Nucleus accumbens (tissue), 56 donors: ENCODE measurements at regions not wholly inside any gene's neighbourhood (a gene's known extent, or its start where the extent isn't known, plus 50 kb on each side); places are given as distances from the start of the nearest gene placed in this dataset.
"Not testable (repeated sequence)": the region's sequence is repeated elsewhere in the genome, so short reads cannot be mapped to it uniquely, and the experiment has no call there.

Experiments used
- DNase-seq, 56 donors: peaks; one replicate each; lab custom pipeline; 2025; lab: John Stamatoyannopoulos, UW

DNA sequence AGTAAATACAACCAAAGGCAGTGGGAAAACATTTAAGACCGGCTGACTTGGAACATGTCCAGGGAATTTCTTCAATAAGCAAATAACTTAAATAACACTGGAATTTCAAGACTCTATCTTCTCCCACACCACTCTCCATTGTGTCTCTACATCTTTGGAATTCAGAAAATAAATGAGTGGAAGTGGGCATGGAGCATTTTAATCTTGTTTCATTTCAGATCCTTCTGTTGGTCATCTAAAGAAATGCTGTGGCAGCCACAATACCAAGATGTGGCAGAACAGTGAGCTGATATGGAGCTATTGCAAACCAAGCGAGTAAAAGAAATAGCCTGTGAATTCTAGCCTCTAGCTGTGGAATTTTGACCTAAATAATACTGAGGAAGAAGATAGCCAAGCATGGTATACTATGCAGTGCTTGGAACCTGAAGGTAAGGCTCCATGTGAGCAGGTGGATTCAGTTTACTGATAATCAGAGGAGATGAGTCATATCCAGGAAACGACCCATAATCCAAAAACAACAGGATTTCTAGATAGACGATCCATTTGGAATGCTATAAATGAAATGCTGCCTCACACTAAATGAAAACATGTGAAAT lies 157.1 kb upstream of the SCN7A start:
- no peak for DNase-seq

DNA sequence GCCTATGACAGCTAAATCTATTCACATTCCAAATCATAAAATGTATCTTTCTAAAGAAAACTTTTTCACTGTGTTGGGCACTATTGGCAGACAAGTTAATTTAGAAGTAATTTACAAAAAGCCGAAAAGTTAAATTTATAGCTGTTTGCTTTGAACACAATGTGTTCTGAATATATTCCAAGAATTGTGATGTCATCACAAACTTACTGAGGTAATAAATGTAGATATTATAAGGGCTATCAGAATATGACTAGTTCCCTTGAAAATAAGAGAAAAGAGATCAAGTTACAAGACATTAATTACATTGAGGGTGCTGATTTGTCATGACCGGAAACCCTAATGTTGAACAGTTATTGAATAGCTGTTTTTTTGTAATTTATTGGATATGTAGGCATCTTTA lies 153.9 kb upstream of the SCN7A start:
- DNase-seq, result no peak

DNA sequence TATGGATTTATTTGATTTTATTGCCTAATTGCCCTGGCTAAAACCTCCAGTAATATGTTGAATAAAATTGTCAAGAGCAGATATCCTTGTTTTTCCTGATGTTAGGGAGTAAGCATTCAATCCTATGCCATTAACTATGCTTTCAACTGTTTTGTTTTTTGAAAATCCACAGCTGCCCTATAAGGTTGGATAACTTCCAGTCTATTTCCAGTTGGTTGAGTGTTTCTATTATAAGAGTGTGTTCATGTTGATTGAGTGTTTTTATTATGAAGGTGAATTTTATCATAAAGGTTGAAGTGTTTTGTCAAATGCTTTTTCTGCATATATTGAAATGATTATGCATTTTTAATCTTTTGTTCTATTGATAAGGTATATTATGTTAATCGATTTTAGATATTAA lies 149.9 kb upstream of the SCN7A start:
- DNase-seq, result no peak

DNA sequence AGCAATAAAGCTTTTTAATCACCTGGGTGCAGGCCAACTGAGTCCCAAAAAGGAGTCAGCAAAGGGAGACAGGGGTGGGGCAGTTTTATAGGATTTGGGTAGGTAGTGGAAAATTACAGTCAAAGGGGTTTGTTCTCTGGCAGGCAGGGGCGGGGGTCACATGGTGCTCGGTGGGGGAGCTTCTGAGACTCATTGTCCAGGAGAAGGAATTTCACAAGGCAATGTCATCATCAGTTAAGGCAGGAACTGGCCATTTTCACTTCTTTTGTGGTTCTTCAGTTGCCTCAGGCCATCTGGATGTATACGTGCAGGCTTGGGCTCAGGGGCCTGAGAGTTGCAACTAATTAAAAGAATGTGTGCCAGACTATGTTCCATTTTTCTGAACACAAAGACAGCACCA lies 147.5 kb upstream of the SCN7A start:
- not testable (repeated sequence) for DNase-seq

DNA sequence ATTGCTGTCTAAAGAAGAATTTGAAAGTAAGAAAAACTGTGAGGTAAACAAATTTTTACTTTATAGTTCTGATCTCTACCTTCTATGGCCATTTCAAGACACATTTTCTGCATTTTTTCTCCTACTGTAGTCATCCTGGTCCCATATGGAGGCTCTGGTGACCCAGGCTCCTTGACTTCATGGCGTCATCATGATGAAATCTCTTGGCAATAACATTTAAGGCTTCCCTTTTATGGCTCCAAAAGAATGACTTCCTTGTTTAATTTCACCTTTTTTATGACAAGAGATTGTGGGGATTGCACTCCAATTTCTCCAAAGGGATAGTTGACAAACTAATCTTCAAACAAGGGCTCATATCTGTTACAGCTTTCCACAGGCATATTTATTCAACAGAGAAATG lies 143.0 kb upstream of the SCN7A start:
- no peak for DNase-seq

DNA sequence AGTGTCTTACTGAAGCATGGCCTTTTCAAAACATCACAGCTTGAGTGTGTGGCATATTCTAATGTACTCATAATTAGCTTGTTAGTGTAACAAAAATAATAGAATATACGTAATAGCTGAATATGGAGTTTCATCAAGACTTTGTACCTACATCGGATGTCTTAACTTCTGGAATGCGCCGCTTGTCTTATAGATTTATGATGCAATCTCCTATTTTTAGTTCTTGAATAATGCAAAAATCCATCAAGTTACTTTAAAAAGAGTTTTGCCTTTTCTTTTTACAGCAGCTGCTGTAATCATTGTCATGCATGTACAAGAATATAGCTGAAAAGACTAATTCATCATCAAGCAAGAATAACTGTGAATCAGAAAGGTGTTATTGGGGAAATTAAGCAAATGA lies 140.7 kb upstream of the SCN7A start:
- DNase-seq, result no peak

DNA sequence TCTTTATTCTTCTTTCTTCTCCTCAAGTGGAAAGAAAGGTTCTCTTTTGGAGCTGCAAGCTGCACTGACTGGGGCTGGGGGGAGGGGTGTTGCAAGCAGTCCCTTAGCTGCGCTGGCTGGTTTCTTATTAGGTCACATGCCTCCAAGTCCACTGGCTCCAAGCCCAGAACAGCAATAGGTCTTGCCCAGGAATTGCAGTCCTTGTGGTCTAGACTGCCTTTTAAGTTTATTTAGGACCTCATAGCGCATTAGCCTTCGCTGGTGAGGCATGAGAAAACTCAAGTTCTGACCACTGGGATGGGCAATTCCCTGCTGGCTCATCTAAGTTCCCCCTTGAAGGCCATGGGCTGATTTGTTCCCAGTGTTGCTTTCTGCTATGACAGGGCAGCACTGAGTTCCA lies 138.6 kb upstream of the SCN7A start:
- DNase-seq, result peak in 1 of 56 donors; percentile 1

DNA sequence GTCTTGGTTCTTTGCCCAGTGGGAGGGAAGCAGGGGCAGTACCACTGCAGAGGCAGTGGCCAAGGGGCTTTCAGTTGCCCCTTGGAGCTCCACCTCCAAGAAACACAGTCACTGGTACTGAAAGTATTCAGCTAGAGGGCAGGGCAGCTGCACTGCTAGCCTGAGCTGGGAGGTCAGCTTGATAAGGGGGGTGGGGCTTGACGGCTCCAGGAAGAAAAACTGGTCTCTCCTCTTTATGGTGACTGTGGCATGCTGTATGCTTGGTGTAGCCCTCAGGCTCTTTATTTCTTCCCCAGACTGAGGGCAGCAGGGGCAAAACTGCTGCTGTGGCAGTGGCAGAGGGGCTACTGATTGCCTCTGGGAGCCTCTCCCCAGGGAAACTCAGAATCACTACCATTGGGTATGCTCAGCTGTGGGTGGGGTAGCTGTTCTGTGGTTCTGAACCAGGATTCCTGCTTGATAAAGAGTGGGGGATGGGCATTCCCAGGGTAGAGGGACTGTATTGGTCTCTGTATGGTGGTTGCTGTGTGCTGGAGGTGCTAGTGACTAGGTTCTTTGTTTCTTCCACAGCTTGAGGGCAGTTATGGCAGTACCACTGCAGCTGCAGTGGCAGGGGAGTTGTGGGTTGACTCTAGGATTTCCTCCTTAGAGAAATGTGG lies 134.6 kb upstream of the SCN7A start:
- DNase-seq, result no peak

DNA sequence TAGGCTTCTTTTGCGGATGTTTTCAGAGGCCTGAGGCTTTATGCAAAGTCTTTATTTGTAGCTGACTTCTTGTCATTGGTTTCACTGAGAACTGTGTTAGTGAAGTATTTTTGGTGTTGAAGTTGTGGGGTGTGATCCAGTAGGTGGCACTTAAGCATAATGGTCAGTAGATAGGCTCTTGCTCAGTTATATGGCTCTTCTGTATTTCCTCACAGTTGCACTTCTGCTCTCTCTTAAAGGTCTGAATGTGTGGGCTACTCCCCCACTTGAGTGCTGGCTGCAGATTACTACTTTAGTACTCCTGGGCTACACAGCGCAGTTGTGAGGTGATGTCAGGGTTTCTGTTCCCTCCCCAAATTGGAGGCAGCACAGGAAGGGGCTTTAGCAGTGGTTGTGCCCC lies 133.8 kb upstream of the SCN7A start:
- DNase-seq, result no peak

DNA sequence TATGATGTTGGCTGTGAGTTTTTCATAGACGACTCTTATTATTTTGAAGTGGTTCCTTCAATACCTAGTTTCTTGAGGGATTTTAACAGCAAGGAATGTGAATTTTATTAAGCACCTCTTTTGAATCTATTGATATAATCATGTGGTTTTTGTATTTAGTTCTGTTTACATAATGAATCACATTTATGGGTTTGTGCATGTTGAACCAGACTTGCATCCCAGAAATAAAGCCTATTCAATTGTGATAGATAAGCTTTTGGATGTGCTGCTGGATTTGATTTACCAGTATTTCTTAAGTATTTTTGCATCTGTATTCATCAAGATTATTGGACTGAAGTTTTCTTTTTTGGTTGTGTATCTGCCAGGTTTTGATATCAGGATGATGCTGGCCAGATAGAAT lies 131.6 kb upstream of the SCN7A start:
- no peak for DNase-seq

DNA sequence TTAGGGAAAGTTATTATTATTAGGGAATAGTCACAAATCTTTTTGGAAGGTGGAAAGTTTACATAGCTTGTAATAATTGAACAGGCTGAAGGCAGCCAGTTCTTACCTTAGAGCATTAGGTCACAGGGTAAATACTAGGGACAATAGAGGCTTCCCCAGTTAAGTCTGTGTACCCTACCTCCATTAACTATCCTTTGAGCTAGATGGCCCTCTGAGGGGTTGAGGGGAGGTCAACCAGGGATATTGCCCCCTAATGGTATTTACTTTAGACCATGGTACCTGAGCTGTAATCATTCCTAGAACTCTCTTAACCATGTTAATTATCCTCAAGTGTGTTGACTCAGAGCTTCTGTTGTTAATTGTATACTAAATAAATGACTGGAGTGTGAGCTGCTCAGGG lies 120.5 kb upstream of the SCN7A start:
- DNase-seq, result no peak

DNA sequence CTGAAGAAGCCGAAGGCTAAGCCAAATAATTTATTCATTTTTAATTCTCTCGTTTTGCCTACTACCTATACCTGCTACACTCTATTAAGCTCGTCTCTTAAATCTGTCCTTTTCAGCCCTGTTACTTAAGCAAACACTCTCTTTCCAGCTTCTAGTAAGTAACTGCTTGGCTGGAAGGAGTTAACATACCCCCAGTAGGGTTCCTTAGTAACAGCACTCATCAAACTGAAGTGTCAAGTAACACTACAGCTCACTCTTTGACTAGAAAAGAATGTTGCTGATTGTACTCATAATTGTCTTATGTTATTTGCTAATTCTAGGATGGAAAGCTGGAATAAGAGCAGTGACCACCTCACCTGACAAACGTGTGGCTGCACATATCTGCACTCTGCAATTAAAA lies 120.0 kb upstream of the SCN7A start:
- no peak for DNase-seq

DNA sequence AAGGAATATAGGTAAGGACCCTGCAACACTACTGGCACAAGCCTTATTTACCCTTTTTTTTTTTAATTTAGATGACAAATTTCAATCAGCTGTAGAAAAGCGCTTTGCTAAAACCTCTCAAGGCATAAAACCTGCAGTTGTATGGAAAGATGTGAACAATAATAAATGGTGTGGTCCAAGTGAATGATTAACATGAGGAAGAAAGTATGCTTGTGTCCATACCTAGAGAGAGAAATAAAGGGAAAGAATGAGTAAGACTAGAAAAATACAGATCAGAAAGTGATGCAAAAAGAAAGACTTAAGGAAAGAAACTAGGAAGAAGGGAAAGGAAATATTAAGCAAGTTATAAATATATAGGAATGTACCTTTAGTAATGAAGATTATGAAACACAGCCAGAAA lies 119.2 kb upstream of the SCN7A start:
- DNase-seq, result no peak

DNA sequence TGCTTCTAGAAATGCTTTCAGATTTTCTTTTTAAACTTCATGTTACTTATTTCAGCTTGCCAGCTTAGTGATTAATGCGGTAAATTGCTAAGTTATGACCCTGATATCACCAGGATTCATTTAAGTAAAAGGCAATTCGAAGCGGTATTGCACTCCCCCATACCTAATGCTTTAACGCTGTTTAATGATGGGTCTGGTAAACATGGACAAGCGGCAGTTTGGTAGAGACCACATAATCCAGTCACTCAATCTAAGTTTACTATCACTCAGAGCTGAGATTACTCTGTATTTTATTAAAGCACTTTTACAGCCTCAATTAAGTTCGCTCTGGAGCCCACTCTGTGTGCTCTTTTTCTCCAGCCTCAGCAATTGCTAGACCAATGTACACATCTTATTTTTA lies 118.2 kb upstream of the SCN7A start:
- no peak for DNase-seq

DNA sequence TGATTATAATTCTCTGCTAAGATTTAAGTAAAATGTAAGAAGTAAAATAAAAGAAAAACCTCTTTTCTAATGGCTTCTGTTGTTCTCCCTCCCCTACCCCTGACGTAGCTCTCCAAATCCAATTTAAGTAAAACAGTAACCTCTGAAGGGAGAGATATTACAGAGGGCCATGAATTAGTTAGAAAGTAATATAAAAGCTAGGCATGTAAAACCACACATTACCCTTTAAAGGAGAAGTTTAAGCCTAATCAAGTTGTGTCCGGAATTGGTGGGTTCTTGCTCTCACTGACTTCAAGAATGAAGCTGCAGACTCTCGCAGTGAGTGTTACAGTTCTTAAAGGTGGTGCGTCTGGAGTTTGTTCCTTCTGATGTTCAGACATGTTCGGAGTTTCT lies 116.9 kb upstream of the SCN7A start:
- no peak for DNase-seq

DNA sequence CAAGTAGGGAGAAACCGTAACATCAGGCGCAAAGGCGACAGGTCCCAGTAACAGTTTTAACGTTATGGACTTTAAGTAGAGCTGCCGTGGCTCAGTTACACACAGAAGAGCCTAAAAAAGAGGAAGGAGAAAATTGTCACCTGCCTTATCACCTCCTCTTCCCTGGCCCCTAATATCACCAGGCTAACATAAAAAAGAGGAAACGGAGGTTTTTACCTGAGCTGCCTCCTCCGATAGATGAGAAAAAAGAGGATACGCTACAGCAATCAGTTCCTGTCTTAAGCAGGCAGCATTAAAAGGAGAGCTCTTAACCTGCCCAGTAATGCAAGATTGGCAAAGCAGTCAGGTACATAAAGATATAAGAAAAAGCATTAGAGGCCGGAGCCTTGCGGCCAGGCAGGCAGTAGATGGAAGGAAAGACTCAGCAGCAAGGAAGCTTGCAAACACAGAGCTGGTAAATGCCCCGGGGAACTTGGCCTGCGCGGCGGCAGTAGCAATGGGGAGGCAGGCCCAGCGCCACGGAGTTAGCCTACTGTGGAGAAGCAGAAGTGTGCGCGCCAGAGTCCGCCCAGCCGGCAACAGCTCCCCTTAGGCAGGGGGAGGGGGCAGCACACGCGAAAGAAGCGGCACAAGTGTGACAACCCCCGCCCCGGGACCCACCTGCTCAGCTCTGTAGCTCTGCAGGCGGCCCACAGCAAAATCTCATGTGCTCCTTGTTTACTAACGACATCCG lies 116.3 kb upstream of the SCN7A start:
- DNase-seq, result peak in 2 of 56 donors; percentile 2 to 4

DNA sequence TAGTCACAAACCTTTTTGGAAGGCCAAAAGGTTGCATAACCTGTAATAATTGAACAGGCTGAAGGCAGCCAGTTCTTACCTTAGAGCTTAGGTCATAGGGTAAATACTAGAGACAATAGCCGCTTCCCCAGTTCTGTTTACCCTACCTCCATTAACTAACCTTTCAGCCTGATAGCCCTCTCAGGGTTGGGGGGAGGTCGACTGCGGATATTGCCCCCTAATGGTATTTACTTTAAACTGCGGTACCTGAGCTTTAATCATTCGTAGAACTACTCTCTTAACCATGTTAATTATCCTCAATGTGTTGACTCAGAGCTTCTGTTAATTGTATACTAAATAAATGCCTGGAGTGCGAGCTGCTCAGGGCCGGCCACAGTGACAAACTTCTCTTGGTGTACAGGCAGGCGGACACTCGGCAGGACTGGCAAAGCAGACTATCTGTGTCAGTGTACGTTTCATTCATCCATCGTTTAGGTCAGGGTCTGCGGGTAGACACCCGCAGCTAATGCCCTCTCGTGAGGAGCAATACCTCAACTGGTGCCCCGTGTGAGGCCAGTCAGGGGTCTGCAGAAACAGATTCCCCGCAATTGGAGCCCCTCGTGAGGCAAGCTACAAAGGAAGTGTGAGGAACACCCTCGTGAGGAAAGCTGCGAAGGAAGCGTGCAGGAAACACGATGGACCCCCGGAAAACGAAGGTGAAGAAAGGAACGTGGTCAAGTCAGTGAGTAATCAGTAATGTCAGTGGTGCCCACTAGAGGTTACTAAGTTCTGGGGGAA lies 115.3 kb upstream of the SCN7A start:
- no peak for DNase-seq

DNA sequence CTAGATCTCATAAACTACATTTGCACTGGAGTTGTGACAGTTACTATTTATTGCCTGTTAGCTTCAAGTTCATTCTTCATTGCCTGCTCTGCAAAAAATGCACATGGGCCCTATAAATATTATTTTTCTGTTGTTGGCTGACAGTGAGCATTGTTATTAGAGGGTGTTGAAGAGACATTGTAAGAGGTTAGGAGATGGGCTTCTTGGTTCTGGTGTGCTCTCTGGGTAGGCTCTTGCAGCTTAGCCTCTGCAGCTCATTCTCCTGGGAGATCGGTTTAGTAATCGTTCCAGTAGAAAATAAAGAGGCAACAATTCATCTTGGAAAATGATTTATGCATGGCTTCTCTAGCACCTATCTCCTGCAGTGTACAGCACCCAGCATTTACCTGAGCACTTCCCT lies 113.8 kb upstream of the SCN7A start:
- no peak for DNase-seq

DNA sequence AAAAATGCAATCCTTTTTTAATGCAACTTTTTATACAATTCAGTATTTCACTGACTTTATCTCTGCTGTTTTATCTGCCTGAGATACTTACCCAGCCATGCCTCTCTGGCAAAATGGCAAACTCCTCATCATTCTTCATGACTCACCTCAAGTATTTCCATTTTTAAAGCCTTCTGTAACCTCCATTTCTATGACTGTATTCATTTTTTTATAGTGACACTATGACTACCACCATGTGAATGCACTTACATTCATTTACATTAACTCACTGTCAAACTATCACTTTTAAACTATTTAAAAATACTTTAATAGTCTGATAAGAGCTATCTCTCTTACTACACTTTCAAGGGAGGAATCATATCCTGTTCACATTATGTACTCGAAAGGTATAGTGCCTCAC lies 99.4 kb upstream of the SCN7A start:
- no peak for DNase-seq

DNA sequence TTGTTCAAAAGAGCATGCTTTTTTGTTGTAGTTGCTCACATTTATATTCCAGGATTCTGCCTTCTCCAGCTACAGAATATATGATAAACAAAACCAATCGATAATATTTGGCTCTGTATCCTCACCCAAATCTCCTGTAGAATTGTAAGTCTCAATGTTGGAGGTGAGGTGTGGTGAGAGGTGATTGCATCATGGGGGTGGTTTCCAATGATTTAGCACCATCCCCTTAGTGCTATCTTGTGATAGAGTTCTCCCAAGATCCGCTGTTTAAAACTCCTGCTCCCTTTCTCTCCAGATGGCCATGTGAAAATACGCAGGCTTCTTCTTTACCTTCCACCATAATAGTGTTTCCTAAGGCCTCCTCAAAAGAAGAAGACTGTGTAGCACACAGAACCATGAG lies 98.7 kb upstream of the SCN7A start:
- no peak for DNase-seq

DNA sequence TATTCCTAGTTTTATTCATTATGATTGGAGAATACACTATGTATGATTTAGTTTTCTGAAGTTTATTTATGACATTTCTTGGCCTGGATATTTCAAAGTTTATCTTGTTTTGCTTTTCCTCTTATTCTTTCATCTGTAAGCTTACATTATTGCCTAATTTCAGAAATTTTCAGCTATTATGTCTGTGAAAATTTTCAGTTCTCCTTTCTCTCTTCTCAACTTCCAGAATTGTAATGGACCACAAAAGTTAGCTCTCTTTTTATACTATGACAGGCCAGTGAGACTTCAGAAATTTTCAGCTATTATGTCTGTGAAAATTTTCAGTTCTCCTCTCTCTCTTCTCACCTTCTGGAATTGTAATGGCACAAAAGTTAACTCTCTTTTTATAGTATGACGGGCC lies 97.2 kb upstream of the SCN7A start:
- DNase-seq, result no peak
